Inflammatory macrophage treated with lipopolysaccharide for 1 hour (primary cell): ENCODE measurements at regions not wholly inside any gene's neighbourhood (a gene's known extent, or its start where the extent isn't known, plus 50 kb on each side); places are given as distances from the start of the nearest gene placed in this dataset.

ENCODE experiments used
- DNase-seq, 2 donors: peaks; one replicate each; pipeline ENCODE4 v3.0.0-alpha.2; 2020 to 2022

GRCh38 chr2:191565120-191565519 is 112.8 kb upstream of the NABP1 start:
- no peak for DNase-seq

GRCh38 chr2:191565647-191566198 is 112.2 kb upstream of the NABP1 start:
- peak; percentile 47 to 55 for DNase-seq

- DNase-seq, result peak; percentile 48 to 93
Observed at GRCh38 chr2:191566344-191566743, 111.6 kb upstream of the NABP1 start.

- DNase-seq, result no peak
Observed at GRCh38 chr2:191567206-191567605, 110.7 kb upstream of the NABP1 start.

- DNase-seq, result no peak
Observed at GRCh38 chr2:191569025-191569424, 108.9 kb upstream of the NABP1 start.

GRCh38 chr2:191571163-191571769 is 106.7 kb upstream of the NABP1 start:
- peak; percentile 85 to 88 for DNase-seq

GRCh38 chr2:191572319-191572718 is 105.6 kb upstream of the NABP1 start:
- DNase-seq, result no peak

- DNase-seq, result no peak
Observed at GRCh38 chr2:191573216-191573615, 104.7 kb upstream of the NABP1 start.

GRCh38 chr2:191574232-191574631 is 103.7 kb upstream of the NABP1 start:
- no peak for DNase-seq

GRCh38 chr2:191577605-191578004 is 100.3 kb upstream of the NABP1 start:
- no peak for DNase-seq

- no peak for DNase-seq
Observed at GRCh38 chr2:191578031-191578430, 99.9 kb upstream of the NABP1 start.

- DNase-seq, result no peak
Observed at GRCh38 chr2:191580581-191580980, 97.4 kb upstream of the NABP1 start.

GRCh38 chr2:191581003-191581402 is 96.9 kb upstream of the NABP1 start:
- no peak for DNase-seq

- no peak for DNase-seq
Observed at GRCh38 chr2:191582355-191582754, 95.6 kb upstream of the NABP1 start.

GRCh38 chr2:191591025-191591424 is 86.9 kb upstream of the NABP1 start:
- no peak for DNase-seq

- no peak for DNase-seq
Observed at GRCh38 chr2:191593622-191594385, 84.1 kb upstream of the NABP1 start.

- no peak for DNase-seq
Observed at GRCh38 chr2:191597186-191597751, 80.7 kb upstream of the NABP1 start.

- no peak for DNase-seq
Observed at GRCh38 chr2:191598296-191598695, 79.6 kb upstream of the NABP1 start.

GRCh38 chr2:191601060-191601459 is 76.9 kb upstream of the NABP1 start:
- peak; percentile 91 to 100 for DNase-seq

- DNase-seq, result no peak
Observed at GRCh38 chr2:191604154-191604553, 73.8 kb upstream of the NABP1 start.

- peak; percentile 58 to 74 for DNase-seq
Observed at GRCh38 chr2:191607096-191607495, 70.8 kb upstream of the NABP1 start.

GRCh38 chr2:191610756-191611155 is 67.2 kb upstream of the NABP1 start:
- DNase-seq, result peak; percentile 39 to 71

- peak; percentile 85 to 91 for DNase-seq
Observed at GRCh38 chr2:191611614-191612013, 66.3 kb upstream of the NABP1 start.

- DNase-seq, result no peak
Observed at GRCh38 chr2:191612496-191612895, 65.4 kb upstream of the NABP1 start.
